Loucy (cell line): ENCODE measurements at regions not wholly inside any gene's neighbourhood (a gene's known extent, or its start where the extent isn't known, plus 50 kb on each side); places are given as distances from the start of the nearest gene placed in this dataset.

Source experiments
- H2AFZ ChIP-seq: fragments of 200-600 bp; sonication (generic); 2 replicates; pipeline ENCODE4 v1.6.0; 2016; ENCODE audit warnings: antibody characterized with exemption, mild to moderate bottlenecking, low read length, moderate library complexity
- H3F3A ChIP-seq: fragments of 200-600 bp; 2 replicates; pipeline ENCODE4 v1.6.0; 2016; ENCODE audit warnings: antibody characterized with exemption, low read depth, mild to moderate bottlenecking
- H3K27me3 ChIP-seq: fragments of 200-600 bp; sonication (generic); 2 replicates; pipeline ENCODE4 v1.6.1; 2014; ENCODE audit warnings: low read length, mild to moderate bottlenecking; ENCODE audit not compliant: insufficient read depth, poor library complexity, severe bottlenecking
- H3K36me3 ChIP-seq: fragments of 200-600 bp; sonication (generic); 2 replicates; pipeline ENCODE4 v1.6.1; 2016; ENCODE audit warnings: low read length; ENCODE audit not compliant: insufficient read depth
- H3K4me1 ChIP-seq: fragments of 200-600 bp; sonication (generic); 2 replicates; pipeline ENCODE4 v1.5.1; 2014; ENCODE audit warnings: low read length, mild to moderate bottlenecking; ENCODE audit not compliant: insufficient read depth, poor library complexity, severe bottlenecking
- H3K4me2 ChIP-seq: fragments of 200-600 bp; sonication (generic); 2 replicates; pipeline ENCODE4 v1.6.0; 2014; ENCODE audit warnings: antibody characterized with exemption, low read length, low read depth, mild to moderate bottlenecking; ENCODE audit not compliant: poor library complexity, severe bottlenecking
- H3K4me3 ChIP-seq: fragments of 200-600 bp; sonication (generic); 2 replicates; pipeline ENCODE4 v1.5.1; 2014; ENCODE audit warnings: low read length, mild to moderate bottlenecking, mixed read lengths; ENCODE audit not compliant: poor library complexity, severe bottlenecking
- H3K79me2 ChIP-seq: fragments of 200-600 bp; sonication (generic); 2 replicates; pipeline ENCODE4 v1.6.1; 2014; ENCODE audit warnings: low read length; ENCODE audit not compliant: insufficient read depth
- H3K9ac ChIP-seq: fragments of 200-600 bp; sonication (generic); 2 replicates; pipeline ENCODE4 v1.6.0; 2014; ENCODE audit warnings: mild to moderate bottlenecking, low read depth, low read length, moderate library complexity; ENCODE audit not compliant: poor library complexity, severe bottlenecking
- H3K9me2 ChIP-seq: fragments of 200-600 bp; sonication (generic); replicated peaks from 2 replicates; pipeline ENCODE4 v1.6.1; 2016; ENCODE audit warnings: low read depth, low read length, mixed read lengths
- H3K9me3 ChIP-seq: fragments of 200-600 bp; sonication (generic); 2 replicates; pipeline ENCODE4 v1.6.1; 2014; ENCODE audit warnings: mild to moderate bottlenecking, antibody characterized with exemption, low read length, low read depth; ENCODE audit not compliant: insufficient read depth
- H4K20me1 ChIP-seq: fragments of 200-600 bp; sonication (generic); 2 replicates; pipeline ENCODE4 v1.6.0; 2014; ENCODE audit warnings: antibody characterized with exemption, low read length, mild to moderate bottlenecking; ENCODE audit not compliant: insufficient read depth, poor library complexity, severe bottlenecking
- EZH2phosphoT487 ChIP-seq: fragments of 200-600 bp; IDR thresholded peaks from 2 replicates; pipeline ENCODE4 v1.6.1; 2018; ENCODE audit warnings: antibody characterized with exemption, mild to moderate bottlenecking, moderate library complexity, borderline replicate concordance
- TF ChIP-seq, protein P1 (sequence below): fragments of 200-600 bp; sonication (generic); conservative IDR thresholded peaks from 2 replicates; pipeline ENCODE4 v1.5.1; 2014; ENCODE audit warnings: mild to moderate bottlenecking, antibody characterized with exemption, low read length

DNA sequence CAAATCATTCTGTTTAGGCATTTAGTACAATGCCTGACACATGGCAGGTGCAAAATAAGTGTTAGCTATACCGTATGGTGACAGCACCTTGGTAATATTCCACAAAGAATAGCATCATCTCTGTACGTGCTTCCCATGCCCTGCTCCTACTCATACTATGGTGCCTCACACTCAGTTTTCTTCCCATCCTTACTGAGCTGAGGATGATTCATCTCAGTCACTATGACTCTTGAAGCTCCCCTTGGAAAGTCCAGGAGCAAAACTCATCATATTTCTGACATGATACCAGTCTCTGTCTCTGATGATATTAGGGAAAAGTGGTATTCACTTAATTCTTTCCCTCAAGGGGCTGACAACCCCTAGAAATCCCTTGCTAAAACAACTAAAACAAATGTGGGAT is 423.3 kb downstream of the EFNA5 start:
- H3K4me2 ChIP-seq: no peak overlapping the region
- TF ChIP-seq, protein P1, sequence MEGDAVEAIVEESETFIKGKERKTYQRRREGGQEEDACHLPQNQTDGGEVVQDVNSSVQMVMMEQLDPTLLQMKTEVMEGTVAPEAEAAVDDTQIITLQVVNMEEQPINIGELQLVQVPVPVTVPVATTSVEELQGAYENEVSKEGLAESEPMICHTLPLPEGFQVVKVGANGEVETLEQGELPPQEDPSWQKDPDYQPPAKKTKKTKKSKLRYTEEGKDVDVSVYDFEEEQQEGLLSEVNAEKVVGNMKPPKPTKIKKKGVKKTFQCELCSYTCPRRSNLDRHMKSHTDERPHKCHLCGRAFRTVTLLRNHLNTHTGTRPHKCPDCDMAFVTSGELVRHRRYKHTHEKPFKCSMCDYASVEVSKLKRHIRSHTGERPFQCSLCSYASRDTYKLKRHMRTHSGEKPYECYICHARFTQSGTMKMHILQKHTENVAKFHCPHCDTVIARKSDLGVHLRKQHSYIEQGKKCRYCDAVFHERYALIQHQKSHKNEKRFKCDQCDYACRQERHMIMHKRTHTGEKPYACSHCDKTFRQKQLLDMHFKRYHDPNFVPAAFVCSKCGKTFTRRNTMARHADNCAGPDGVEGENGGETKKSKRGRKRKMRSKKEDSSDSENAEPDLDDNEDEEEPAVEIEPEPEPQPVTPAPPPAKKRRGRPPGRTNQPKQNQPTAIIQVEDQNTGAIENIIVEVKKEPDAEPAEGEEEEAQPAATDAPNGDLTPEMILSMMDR: no peak
- H4K20me1 ChIP-seq: no peaks in the 10 kb centered on the region
- H3K9ac ChIP-seq: no peak overlapping the region
- H3K79me2 ChIP-seq: no peaks in the 10 kb centered on the region
- H3K9me3 ChIP-seq: no peaks in the 10 kb centered on the region
- H3K4me3 ChIP-seq: no peak overlapping the region
- no peaks in the 10 kb centered on the region for H3K27me3 ChIP-seq
- H3K36me3 ChIP-seq: no peaks in the 10 kb centered on the region
- no peak overlapping the region for H2AFZ ChIP-seq
- H3K4me1 ChIP-seq: no peaks in the 10 kb centered on the region
- no peaks in the 10 kb centered on the region for H3K9me2 ChIP-seq
- no peaks in the 10 kb centered on the region for H3F3A ChIP-seq

DNA sequence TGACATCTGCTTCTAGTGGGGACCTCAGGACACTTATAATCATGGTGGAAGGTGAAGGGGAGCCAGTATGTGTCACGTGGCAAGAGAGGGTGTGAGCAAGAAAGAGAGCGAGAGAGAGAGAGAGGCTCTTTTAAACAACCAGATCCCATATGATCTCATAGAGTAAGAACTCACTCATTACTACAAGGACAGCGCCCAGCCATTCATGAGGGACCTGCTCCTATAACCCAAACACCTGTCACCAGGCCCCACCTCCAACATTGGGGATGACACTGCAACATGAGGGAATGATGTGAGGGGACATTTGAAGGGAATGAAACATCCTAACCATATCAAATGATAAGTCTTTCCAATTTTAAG is 427.5 kb downstream of the EFNA5 start:
- H4K20me1 ChIP-seq: no peaks in the 10 kb centered on the region
- H2AFZ ChIP-seq: no peak overlapping the region
- H3K4me3 ChIP-seq: no peak overlapping the region
- H3K4me2 ChIP-seq: no peak overlapping the region
- no peak overlapping the region for H3K9ac ChIP-seq
- no peak for TF ChIP-seq EZH2phosphoT487
- TF ChIP-seq, protein P1: no peak
- H3K36me3 ChIP-seq: no peaks in the 10 kb centered on the region
- H3K79me2 ChIP-seq: no peaks in the 10 kb centered on the region
- no peaks in the 10 kb centered on the region for H3K9me3 ChIP-seq
- no peaks in the 10 kb centered on the region for H3K9me2 ChIP-seq
- no peaks in the 10 kb centered on the region for H3F3A ChIP-seq
- H3K4me1 ChIP-seq: no peaks in the 10 kb centered on the region
- H3K27me3 ChIP-seq: no peaks in the 10 kb centered on the region

DNA sequence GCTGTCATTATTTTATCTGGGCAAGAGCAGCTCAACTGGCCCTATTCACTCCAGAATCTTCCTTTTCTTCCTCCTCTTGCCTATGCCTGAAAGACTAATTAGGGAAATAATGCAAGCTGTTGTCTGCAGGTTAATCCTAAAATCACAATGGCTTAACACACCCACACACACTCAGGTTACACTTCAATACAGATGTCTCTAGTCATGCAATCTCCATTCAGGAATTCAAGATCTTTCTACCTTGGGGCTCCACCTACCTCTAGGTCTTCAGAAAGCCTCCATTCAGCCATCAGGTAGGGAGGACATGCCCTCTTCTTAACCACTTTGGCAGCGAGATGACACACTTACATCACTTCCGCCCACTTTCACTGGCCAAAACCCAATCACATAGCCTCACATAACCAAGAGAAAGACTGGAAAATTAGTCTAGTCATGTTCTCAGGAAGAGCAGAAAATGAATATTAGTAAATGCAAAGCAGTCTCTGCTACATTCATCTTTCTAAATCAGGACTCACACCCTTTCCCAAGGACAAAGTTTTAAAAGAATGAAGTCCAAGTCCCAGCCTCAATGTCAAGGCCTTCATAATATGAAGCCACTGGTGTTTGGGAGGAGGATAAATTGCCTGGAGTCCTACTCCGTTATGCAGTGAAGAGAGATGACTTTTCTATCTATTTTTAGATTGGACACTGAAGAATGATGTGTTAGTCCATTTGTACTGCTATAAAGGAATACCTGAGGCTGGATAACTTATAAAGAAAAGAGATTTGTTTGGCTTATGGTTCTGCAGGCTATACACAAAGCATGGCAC is 428.1 kb downstream of the EFNA5 start:
- Histone ChIP-seq H4K20me1 (no peaks in the 10 kb centered on the region), H2AFZ (no peak overlapping the region), H3K27me3 (no peaks in the 10 kb centered on the region), H3K4me3 (no peak overlapping the region), H3K4me2 (no peak overlapping the region), H3K9me2 (no peaks in the 10 kb centered on the region), H3K9ac (no peak overlapping the region), H3F3A (no peaks in the 10 kb centered on the region), H3K4me1 (no peaks in the 10 kb centered on the region), H3K9me3 (no peaks in the 10 kb centered on the region), H3K36me3 (no peaks in the 10 kb centered on the region), H3K79me2 (no peaks in the 10 kb centered on the region)
- TF ChIP-seq, protein P1: no peak
- TF ChIP-seq EZH2phosphoT487: no peak
